Stimulated activated CD4-positive, alpha-beta T cell treated with anti-CD3 and anti-CD28 coated beads, Interleukin-12 subunit alpha, Interleukin-12 subunit beta, amount 100 ng/mL, for 48 hours (primary cell): ENCODE measurements at regions not wholly inside any gene's neighbourhood (a gene's known extent, or its start where the extent isn't known, plus 50 kb on each side); places are given as distances from the start of the nearest gene placed in this dataset.

Source experiments
- DNase-seq, 3 donors: peaks; one replicate each; pipeline ENCODE4 v3.0.0-alpha.2; 2020; ENCODE audit warnings: low read depth in 2 of 3, low spot score in 1 of 3

- DNase-seq = no peak
Measured at GRCh38 chr3:177590826-177591225, 393.5 kb upstream of the TBL1XR1 start.

GRCh38 chr3:177591379-177591778, 394.1 kb upstream of the TBL1XR1 start:
- no peak for DNase-seq

DNA sequence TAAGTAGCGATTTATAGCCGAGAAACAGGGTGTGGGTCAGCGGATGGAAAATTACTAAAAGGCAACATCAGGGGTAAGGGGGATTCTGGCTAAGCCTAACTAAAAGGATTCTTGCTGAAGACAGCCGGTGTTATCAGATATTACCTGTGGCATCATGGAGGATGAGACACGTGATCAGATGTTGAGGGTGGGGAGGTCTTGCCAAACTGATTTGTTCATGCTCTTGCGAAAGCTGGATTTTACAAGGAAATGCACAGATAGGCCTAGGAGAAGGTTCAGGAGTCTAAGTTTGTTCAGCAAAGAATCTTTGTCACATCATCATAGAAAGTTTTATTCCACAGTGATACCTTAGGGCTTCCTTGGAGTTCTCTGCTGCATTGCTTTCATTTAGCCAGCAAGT, 396.8 kb upstream of the TBL1XR1 start:
- DNase-seq = no peak

GRCh38 chr3:177595530-177596188, 398.4 kb upstream of the TBL1XR1 start:
- DNase-seq = no peak

- no peak for DNase-seq
Measured at GRCh38 chr3:177596248-177596815, 399.1 kb upstream of the TBL1XR1 start.

DNA sequence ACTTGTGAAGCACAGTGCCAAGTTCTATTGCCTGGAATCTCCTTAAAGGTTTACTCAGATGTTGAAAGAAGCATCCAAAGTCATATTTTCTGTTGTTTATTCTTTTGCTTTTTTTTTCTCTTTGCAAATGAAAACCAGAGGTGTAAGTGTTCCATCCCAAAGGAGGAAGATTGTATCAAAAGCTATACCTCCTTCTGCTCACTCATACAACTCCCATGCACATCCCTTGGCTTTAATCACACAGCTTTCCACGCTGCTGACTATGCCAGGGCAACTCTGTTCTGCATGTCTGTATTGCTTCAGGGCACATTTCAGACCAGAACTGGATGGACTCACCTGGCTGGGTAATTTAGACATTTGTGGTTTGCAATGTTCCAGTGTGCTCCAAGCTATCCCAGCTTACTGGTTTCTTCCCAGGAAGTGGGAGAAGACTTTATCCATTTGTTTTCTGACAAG, 399.6 kb upstream of the TBL1XR1 start:
- DNase-seq = no peak

DNA sequence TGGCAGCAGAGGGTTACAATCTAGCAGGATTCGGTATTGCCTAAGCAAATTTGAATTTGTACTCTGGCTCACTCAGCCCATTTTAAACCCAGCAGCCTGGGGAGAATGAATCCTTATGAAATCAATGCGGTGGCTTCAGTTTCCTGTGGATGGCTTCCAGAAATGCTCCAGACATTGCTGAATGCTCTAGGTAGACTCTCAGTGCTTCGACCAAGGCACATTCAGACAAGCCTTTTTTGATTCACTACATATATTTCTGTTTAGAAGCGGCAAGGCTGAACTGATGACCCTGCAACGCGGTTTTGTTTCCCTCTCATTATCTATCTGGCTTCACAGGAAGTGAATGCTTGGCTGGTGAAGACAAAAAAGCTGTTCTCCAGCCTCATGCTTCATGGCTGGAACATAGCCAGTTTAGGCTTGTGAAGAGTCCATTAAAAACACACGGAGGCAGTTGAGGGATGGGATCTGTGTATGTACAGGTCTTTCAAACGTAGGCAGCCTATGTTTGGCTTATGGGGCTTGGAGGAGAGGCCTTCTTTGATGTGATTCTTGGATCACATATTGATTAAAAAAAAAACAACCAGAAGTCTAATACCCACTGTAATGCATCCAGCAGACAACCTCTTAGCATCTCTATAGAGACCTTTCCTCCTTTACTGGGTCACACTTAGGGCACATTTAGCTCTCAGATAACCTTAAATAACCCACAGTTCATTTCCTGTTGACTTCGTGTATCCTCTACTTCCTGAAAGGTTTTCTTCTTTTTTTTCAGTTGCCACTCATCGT, 400.2 kb upstream of the TBL1XR1 start:
- DNase-seq = no peak

GRCh38 chr3:177598097-177598833, 401.0 kb upstream of the TBL1XR1 start:
- no peak for DNase-seq

- DNase-seq = no peak
Measured at GRCh38 chr3:177599326-177599725, 402.0 kb upstream of the TBL1XR1 start.

DNA sequence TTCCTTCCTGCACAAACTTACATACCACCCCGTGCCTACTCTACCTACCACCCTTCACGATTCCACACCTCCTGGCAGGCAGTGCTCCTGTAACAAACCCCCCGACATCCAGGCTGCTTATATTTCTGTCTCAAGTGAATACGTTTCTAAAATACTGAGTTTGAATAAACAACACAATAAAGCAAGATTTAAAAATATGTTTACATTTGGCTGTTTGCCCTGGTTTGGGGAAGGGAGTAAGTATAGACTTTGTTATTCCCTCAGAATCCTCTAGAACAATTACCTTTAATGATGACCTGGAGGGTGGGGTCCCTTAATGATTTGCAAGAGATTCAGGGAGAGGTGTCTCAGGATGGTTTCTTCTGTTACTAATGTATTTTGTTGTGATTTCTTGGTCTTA, 402.6 kb upstream of the TBL1XR1 start:
- no peak for DNase-seq

- DNase-seq = no peak
Measured at GRCh38 chr3:177600411-177600810, 403.1 kb upstream of the TBL1XR1 start.

DNA sequence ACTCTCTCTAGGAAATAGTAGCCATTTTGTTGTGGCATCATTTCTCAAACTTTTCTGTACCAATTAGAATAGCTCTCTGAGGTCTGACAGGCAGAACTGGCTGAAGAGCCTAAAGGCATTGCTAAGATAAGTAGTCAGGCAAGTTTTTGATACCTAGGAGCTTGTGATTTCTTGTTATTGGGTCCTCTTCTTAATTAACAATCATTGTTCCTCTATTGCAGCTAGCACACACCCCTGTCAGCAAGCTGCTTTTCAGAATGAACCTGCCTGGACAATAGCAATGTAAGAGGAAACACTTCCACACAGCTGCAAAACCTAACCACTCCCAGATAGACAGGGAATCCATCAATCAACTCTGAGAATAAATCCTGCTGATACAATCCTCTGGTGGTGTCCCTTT, 403.9 kb upstream of the TBL1XR1 start:
- DNase-seq = no peak

- no peak for DNase-seq
Measured at GRCh38 chr3:177602601-177603147, 405.4 kb upstream of the TBL1XR1 start.

DNA sequence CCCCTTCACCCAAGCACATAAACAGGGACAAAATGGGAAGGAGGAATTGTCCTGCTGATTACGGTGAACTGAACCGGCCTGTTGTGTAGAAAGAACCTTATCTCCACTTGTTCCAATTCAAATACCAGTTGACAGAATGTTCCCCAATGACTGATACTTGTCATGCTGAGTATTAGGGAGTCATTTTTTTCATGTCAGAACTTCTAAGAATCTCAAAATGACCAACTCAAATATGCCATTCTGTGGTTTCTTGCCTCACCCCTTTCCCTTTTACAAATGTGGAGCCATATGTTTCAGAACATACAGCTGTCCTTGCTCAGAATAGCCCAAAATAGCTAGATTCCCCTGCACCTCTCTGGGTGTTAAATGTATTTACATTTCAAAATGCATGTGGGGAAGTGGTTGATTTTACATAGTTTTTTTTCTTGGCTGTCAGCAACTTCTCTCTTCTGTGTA, 405.9 kb upstream of the TBL1XR1 start:
- no peak for DNase-seq

GRCh38 chr3:177604181-177604580, 406.9 kb upstream of the TBL1XR1 start:
- DNase-seq = no peak

DNA sequence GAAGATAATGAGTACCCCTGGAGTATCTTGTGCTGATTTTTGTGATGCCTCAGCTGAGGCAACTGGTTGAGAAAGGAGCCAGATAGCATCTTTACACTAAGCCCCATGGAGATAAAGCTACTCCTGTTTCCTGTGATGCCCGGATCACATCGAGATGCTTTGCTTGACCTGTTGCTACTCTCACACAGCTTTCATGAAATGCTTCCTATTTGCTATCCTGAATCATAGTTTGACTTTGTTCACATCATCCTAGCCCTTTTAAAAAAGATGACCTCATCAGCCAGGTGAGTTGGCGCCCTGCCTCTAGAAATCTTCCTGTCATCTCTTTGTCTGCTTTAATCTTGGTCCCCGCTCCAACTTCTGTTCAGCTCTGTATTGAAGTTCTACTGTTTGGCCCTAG, 409.6 kb upstream of the TBL1XR1 start:
- no peak for DNase-seq

DNA sequence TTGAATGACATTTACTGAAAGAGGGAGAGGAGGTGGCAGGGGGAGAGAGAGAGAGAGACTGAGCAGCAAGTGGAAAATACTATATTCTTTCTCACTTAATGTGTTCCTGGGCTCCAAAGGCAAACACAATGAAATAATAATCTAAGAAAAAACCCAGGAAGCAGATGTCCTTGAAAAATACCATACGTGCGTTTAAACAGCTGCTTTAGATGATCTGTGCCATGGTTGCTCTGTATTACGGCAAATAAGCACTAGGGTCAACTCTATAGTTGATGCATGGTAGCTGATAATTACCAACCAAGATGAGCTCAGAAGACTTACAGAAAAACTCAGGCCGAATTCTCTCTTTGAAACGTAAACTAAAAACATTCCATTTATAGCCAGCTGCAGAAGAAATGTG, 410.3 kb upstream of the TBL1XR1 start:
- DNase-seq = no peak

GRCh38 chr3:177608443-177608842, 411.2 kb upstream of the TBL1XR1 start:
- DNase-seq = no peak

GRCh38 chr3:177609613-177610012, 412.3 kb upstream of the TBL1XR1 start:
- no peak for DNase-seq

GRCh38 chr3:177610262-177610661, 413.0 kb upstream of the TBL1XR1 start:
- DNase-seq = no peak
